Stimulated activated CD8-positive, alpha-beta memory T cell treated with anti-CD3 and anti-CD28 coated beads, Interleukin-7, amount 100 ng/mL, for 24 hours (primary cell): ENCODE measurements at regions not wholly inside any gene's neighbourhood (a gene's known extent, or its start where the extent isn't known, plus 50 kb on each side); places are given as distances from the start of the nearest gene placed in this dataset.
"Not testable (repeated sequence)": the region's sequence is repeated elsewhere in the genome, so short reads cannot be mapped to it uniquely, and the experiment has no call there.

Source experiments
- DNase-seq: peaks from one replicate; pipeline ENCODE4 v3.0.0-alpha.2; 2020; ENCODE audit warnings: low read depth

- DNase-seq: no peak
Observed at GRCh38 chr21:17334484-17334883, 178.4 kb upstream of the CXADR start.

- DNase-seq: no peak
Observed at GRCh38 chr21:17340081-17340480, 172.8 kb upstream of the CXADR start.

GRCh38 chr21:17343055-17343454 lies 169.8 kb upstream of the CXADR start:
- DNase-seq: no peak

GRCh38 chr21:17348357-17348756 lies 164.5 kb upstream of the CXADR start:
- no peak for DNase-seq

GRCh38 chr21:17348849-17349248 lies 164.0 kb upstream of the CXADR start:
- DNase-seq: no peak

GRCh38 chr21:17351766-17352165 lies 161.1 kb upstream of the CXADR start:
- no peak for DNase-seq

GRCh38 chr21:17352996-17353655 lies 159.7 kb upstream of the CXADR start:
- no peak for DNase-seq

GRCh38 chr21:17359781-17360180 lies 153.1 kb upstream of the CXADR start:
- DNase-seq: no peak

- no peak for DNase-seq
Observed at GRCh38 chr21:17368748-17369363, 144.0 kb upstream of the CXADR start.

- no peak for DNase-seq
Observed at GRCh38 chr21:17370263-17370662, 142.6 kb upstream of the CXADR start.

GRCh38 chr21:17370916-17371315 lies 141.9 kb upstream of the CXADR start:
- DNase-seq: no peak

- DNase-seq: no peak
Observed at GRCh38 chr21:17371450-17371849, 141.4 kb upstream of the CXADR start.

- no peak for DNase-seq
Observed at GRCh38 chr21:17372200-17372599, 140.6 kb upstream of the CXADR start.

GRCh38 chr21:17386498-17386897 lies 126.3 kb upstream of the CXADR start:
- no peak for DNase-seq

- DNase-seq: no peak
Observed at GRCh38 chr21:17387030-17387617, 125.7 kb upstream of the CXADR start.

- DNase-seq: no peak
Observed at GRCh38 chr21:17388226-17388625, 124.6 kb upstream of the CXADR start.

GRCh38 chr21:17389311-17389710 lies 123.5 kb upstream of the CXADR start:
- DNase-seq: no peak

GRCh38 chr21:17390569-17390968 lies 122.3 kb upstream of the CXADR start:
- DNase-seq: no peak

GRCh38 chr21:17391811-17392340 lies 121.0 kb upstream of the CXADR start:
- no peak for DNase-seq

- no peak for DNase-seq
Observed at GRCh38 chr21:17393413-17393812, 119.4 kb upstream of the CXADR start.

- no peak for DNase-seq
Observed at GRCh38 chr21:17396948-17397347, 115.9 kb upstream of the CXADR start.

GRCh38 chr21:17397703-17398102 lies 115.1 kb upstream of the CXADR start:
- DNase-seq: no peak

- DNase-seq: not testable (repeated sequence)
Observed at GRCh38 chr21:17398954-17399353, 113.9 kb upstream of the CXADR start.
